ENCODE measurements at regions not wholly inside any gene's neighbourhood (a gene's known extent, or its start where the extent isn't known, plus 50 kb on each side); places are given as distances from the start of the nearest gene placed in this dataset.

GRCh38 chr9:27766073-27766835 lies 193.0 kb upstream of the C9orf72 start:
- no peak for TF ChIP-seq CTCF (IDR thresholded peaks at IDR 0.05)
- TF ChIP-seq POLR2A (IDR thresholded peaks at IDR 0.05) = no peak

Data from right lobe of liver (tissue), 4 donors.